NCI-H345 (cell line): ENCODE measurements at regions not wholly inside any gene's neighbourhood (a gene's known extent, or its start where the extent isn't known, plus 50 kb on each side); places are given as distances from the start of the nearest gene placed in this dataset.

Source experiments
- DNase-seq: peaks from one replicate; lab custom pipeline; 2025; lab: John Stamatoyannopoulos, UW

- DNase-seq, result no peak
Measured at GRCh38 chr15:93644595-93644994, 555.6 kb upstream of the RGMA start.

- no peak for DNase-seq
Measured at GRCh38 chr15:93640411-93640962, 551.5 kb upstream of the RGMA start.

GRCh38 chr15:93631958-93632618, 543.1 kb upstream of the RGMA start:
- DNase-seq, result no peak

GRCh38 chr15:93619597-93619996, 530.6 kb upstream of the RGMA start:
- no peak for DNase-seq

GRCh38 chr15:93617443-93617842, 528.4 kb upstream of the RGMA start:
- DNase-seq, result no peak

GRCh38 chr15:93614386-93615104, 525.5 kb upstream of the RGMA start:
- no peak for DNase-seq

GRCh38 chr15:93613386-93613785, 524.4 kb upstream of the RGMA start:
- DNase-seq, result no peak

- no peak for DNase-seq
Measured at GRCh38 chr15:93612953-93613352, 523.9 kb upstream of the RGMA start.

GRCh38 chr15:93610944-93611343, 521.9 kb upstream of the RGMA start:
- no peak for DNase-seq

- no peak for DNase-seq
Measured at GRCh38 chr15:93608643-93609148, 519.7 kb upstream of the RGMA start.

GRCh38 chr15:93603550-93603949, 514.5 kb upstream of the RGMA start:
- no peak for DNase-seq

- no peak for DNase-seq
Measured at GRCh38 chr15:93587059-93587521, 498.1 kb upstream of the RGMA start.

GRCh38 chr15:93585012-93585411, 496.0 kb upstream of the RGMA start:
- DNase-seq, result no peak

GRCh38 chr15:93583968-93584367, 495.0 kb upstream of the RGMA start:
- DNase-seq, result no peak

- DNase-seq, result no peak
Measured at GRCh38 chr15:93583552-93583951, 494.5 kb upstream of the RGMA start.

- DNase-seq, result no peak
Measured at GRCh38 chr15:93570527-93570926, 481.5 kb upstream of the RGMA start.

GRCh38 chr15:93566762-93567161, 477.8 kb upstream of the RGMA start:
- DNase-seq, result peak; percentile 5

GRCh38 chr15:93565201-93565600, 476.2 kb upstream of the RGMA start:
- DNase-seq, result no peak

GRCh38 chr15:93563218-93563617, 474.2 kb upstream of the RGMA start:
- no peak for DNase-seq

- DNase-seq, result no peak
Measured at GRCh38 chr15:93562395-93563123, 473.5 kb upstream of the RGMA start.

- no peak for DNase-seq
Measured at GRCh38 chr15:93557696-93558095, 468.7 kb upstream of the RGMA start.

GRCh38 chr15:93553167-93553935, 464.3 kb upstream of the RGMA start:
- no peak for DNase-seq
